ENCODE measurements at regions not wholly inside any gene's neighbourhood (a gene's known extent, or its start where the extent isn't known, plus 50 kb on each side); places are given as distances from the start of the nearest gene placed in this dataset.

DNA sequence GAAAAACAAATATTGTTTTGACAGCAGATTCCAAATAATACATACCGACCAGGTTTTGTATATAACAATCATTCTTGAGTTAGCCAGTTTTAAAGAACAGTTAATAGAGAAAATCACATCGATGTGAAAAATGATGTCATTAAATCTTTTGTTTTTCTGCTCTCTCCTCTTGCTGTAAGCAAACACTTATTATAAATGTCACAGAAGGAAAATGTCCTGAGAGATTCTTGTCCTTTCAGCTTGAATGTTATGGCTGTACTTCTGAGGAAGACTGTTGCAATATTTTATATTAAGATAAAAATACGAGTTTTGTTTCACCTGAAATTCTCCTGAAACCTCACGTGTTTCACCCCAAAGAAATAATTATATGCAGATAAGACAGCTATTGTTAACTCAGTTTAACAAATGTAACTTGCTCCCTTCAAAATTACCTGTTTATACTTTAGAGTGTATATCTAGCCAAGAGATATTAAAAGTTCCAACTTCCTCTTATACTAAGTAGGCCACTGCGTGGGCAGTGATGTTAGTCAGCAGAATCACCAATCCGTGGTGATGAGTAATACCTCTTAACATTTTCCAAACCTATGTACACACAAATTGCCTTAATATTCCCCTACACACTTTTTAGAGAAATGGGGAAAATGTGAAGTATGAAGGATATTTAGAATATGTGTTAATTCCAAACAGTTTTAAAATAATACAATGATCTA, 1111.4 kb upstream of the CITED2 start:
- no TSS peak for BruUV-seq (replicated peaks)
- POLR2A ChIA-PET: no interaction called here
- DNase-seq: no peak
- H3K36me3 Mint-ChIP-seq (ENCODE audit: insufficient read depth, unreplicated experiment): no peaks in the 10 kb centered on the region
- H3K4me3 ChIP-seq (ENCODE audit: low read depth, low read length): no peak overlapping the region
- no peaks in the 10 kb centered on the region for H3K27me3 ChIP-seq (replicated peaks; ENCODE audit: control insufficient read depth, insufficient read depth, low read length)
- no peaks in the 10 kb centered on the region for H3K4me1 ChIP-seq
- no peaks in the 10 kb centered on the region for H3K9me3 ChIP-seq
- no peak overlapping the region for H3K27ac Mint-ChIP-seq (ENCODE audit: unreplicated experiment)
- H3K36me3 ChIP-seq (ENCODE audit: control insufficient read depth, insufficient read depth, low read length): no peaks in the 10 kb centered on the region
- H3K4me3 Mint-ChIP-seq (ENCODE audit: unreplicated experiment): no peak overlapping the region
- intact Hi-C loops (cut with micrococcal nuclease; ENCODE audit: unreplicated experiment): no loop called here
- TF ChIP-seq, protein P1, sequence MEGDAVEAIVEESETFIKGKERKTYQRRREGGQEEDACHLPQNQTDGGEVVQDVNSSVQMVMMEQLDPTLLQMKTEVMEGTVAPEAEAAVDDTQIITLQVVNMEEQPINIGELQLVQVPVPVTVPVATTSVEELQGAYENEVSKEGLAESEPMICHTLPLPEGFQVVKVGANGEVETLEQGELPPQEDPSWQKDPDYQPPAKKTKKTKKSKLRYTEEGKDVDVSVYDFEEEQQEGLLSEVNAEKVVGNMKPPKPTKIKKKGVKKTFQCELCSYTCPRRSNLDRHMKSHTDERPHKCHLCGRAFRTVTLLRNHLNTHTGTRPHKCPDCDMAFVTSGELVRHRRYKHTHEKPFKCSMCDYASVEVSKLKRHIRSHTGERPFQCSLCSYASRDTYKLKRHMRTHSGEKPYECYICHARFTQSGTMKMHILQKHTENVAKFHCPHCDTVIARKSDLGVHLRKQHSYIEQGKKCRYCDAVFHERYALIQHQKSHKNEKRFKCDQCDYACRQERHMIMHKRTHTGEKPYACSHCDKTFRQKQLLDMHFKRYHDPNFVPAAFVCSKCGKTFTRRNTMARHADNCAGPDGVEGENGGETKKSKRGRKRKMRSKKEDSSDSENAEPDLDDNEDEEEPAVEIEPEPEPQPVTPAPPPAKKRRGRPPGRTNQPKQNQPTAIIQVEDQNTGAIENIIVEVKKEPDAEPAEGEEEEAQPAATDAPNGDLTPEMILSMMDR (IDR thresholded peaks at IDR 0.05; ENCODE audit: insufficient read depth in 1 of 2, low read depth in 1 of 2, low read length in 1 of 2, severe bottlenecking in 1 of 2, unreplicated experiment in 1 of 2): no peak
- no peaks in the 10 kb centered on the region for H3K27me3 Mint-ChIP-seq (ENCODE audit: insufficient read depth, unreplicated experiment)
- no peaks in the 10 kb centered on the region for H3K4me1 Mint-ChIP-seq (ENCODE audit: low read depth, unreplicated experiment)
- CTCF ChIA-PET: no interaction called here
- no peaks in the 10 kb centered on the region for H3K9me3 Mint-ChIP-seq (ENCODE audit: unreplicated experiment)

DNA sequence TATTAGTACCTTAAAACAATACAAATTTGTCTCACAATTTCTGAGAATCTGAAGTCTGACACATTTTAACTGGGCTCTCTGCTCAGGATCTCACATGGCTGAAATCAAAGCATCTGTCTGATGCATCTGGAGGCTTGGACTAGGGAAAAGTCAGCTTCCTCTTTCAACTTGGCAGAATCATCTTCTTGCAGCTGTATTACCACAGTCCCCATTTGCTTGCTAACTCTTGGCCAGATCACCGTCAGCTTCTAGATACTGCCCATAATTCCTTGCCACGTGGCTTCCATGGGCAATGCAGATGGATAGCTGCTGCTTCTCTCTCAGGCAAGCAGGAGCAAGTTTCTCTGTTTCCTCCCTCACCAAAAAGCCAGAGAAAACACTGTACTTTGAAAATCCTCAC, 1106.4 kb upstream of the CITED2 start:
- Histone ChIP-seq H3K9me3 (no peaks in the 10 kb centered on the region), H3K27me3 (replicated peaks; ENCODE audit: control insufficient read depth, insufficient read depth, low read length) (no peaks in the 10 kb centered on the region), H3K36me3 (ENCODE audit: control insufficient read depth, insufficient read depth, low read length) (no peaks in the 10 kb centered on the region), H3K4me3 (ENCODE audit: low read depth, low read length) (no peak overlapping the region), H3K4me1 (no peaks in the 10 kb centered on the region)
- Mint-ChIP-seq H3K4me1 (ENCODE audit: low read depth, unreplicated experiment) (no peaks in the 10 kb centered on the region), H3K4me3 (ENCODE audit: unreplicated experiment) (no peak overlapping the region), H3K27me3 (ENCODE audit: insufficient read depth, unreplicated experiment) (peaks cover 3% of the 10 kb centered on the region), H3K36me3 (ENCODE audit: insufficient read depth, unreplicated experiment) (no peaks in the 10 kb centered on the region), H3K27ac (ENCODE audit: unreplicated experiment) (no peak overlapping the region), H3K9me3 (ENCODE audit: unreplicated experiment) (no peaks in the 10 kb centered on the region)
- TF ChIP-seq, protein P1 (IDR thresholded peaks at IDR 0.05; ENCODE audit: insufficient read depth in 1 of 2, low read depth in 1 of 2, low read length in 1 of 2, severe bottlenecking in 1 of 2, unreplicated experiment in 1 of 2): no peak
- no TSS peak for BruUV-seq (replicated peaks)
- intact Hi-C loops (cut with micrococcal nuclease; ENCODE audit: unreplicated experiment): no loop called here
- ChIA-PET POLR2A (no interaction called here), CTCF (no interaction called here)
- DNase-seq: no peak

DNA sequence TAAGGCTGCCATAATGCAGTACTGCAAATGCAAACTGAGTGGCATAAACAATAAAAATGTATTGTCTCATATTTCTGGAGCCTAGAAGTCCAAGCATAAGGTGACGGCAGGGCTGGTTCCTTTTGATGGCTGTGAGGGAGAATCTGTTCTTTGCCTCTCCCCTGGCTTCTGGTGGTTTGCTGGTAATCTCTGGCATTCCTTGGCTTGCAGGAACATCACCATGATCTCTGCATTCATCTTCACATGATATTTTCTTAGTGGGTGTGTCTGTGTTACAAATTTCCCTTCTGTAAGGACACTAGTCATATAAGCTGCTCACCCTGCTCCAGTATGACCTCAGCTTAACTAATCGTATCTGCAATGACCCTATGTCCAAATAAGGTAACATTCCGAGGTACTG, 1104.2 kb upstream of the CITED2 start:
- Mint-ChIP-seq H3K36me3 (ENCODE audit: insufficient read depth, unreplicated experiment) (no peaks in the 10 kb centered on the region), H3K4me1 (ENCODE audit: low read depth, unreplicated experiment) (no peaks in the 10 kb centered on the region), H3K9me3 (ENCODE audit: unreplicated experiment) (no peaks in the 10 kb centered on the region), H3K27ac (ENCODE audit: unreplicated experiment) (no peak overlapping the region), H3K4me3 (ENCODE audit: unreplicated experiment) (no peak overlapping the region), H3K27me3 (ENCODE audit: insufficient read depth, unreplicated experiment) (peaks cover 3% of the 10 kb centered on the region)
- intact Hi-C loops (cut with micrococcal nuclease; ENCODE audit: unreplicated experiment): no loop called here
- POLR2A ChIA-PET: no interaction called here
- Histone ChIP-seq H3K36me3 (ENCODE audit: control insufficient read depth, insufficient read depth, low read length) (no peaks in the 10 kb centered on the region), H3K4me3 (ENCODE audit: low read depth, low read length) (no peak overlapping the region), H3K27me3 (replicated peaks; ENCODE audit: control insufficient read depth, insufficient read depth, low read length) (no peaks in the 10 kb centered on the region), H3K4me1 (no peaks in the 10 kb centered on the region), H3K9me3 (no peaks in the 10 kb centered on the region)
- TF ChIP-seq, protein P1 (IDR thresholded peaks at IDR 0.05; ENCODE audit: insufficient read depth in 1 of 2, low read depth in 1 of 2, low read length in 1 of 2, severe bottlenecking in 1 of 2, unreplicated experiment in 1 of 2): no peak
- no peak for DNase-seq
- CTCF ChIA-PET: no interaction called here
- no TSS peak for BruUV-seq (replicated peaks)
